H1 (cell line): ENCODE measurements at regions not wholly inside any gene's neighbourhood (a gene's known extent, or its start where the extent isn't known, plus 50 kb on each side); places are given as distances from the start of the nearest gene placed in this dataset.

ENCODE experiments used
- CHD1 ChIP-seq: IDR thresholded peaks from 2 replicates; pipeline ENCODE4 v1.6.1; 2012; ENCODE audit warnings: low read depth, low read length, improper control_type of control experiment
- CHD7 ChIP-seq: fragments of 300-600 bp; sonication (generic); IDR thresholded peaks from 2 replicates; pipeline ENCODE4 v1.7.1; 2012; ENCODE audit warnings: low read length, moderate library complexity, mild to moderate bottlenecking, inconsistent platforms; ENCODE audit not compliant: insufficient replicate concordance
- CTBP2 ChIP-seq: IDR thresholded peaks from 2 replicates; pipeline ENCODE4 v1.7.0; 2011; ENCODE audit warnings: borderline replicate concordance, mild to moderate bottlenecking, moderate library complexity, mixed read lengths, low read length; ENCODE audit not compliant: insufficient read depth, insufficient read length
- KDM1A ChIP-seq: fragments of 200-600, 300-600 bp; sonication (generic); IDR thresholded peaks from 2 replicates; pipeline ENCODE4 v1.7.1; 2016; ENCODE audit warnings: mild to moderate bottlenecking, low read length, borderline replicate concordance
- RFX5 ChIP-seq: IDR thresholded peaks from 2 replicates; pipeline ENCODE4 v1.6.1; 2011; ENCODE audit warnings: low read depth, low read length, improper control_type of control experiment, borderline replicate concordance
- SIX5 ChIP-seq: IDR thresholded peaks from 2 replicates; pipeline ENCODE4 v1.6.1; 2011; ENCODE audit warnings: mild to moderate bottlenecking, low read depth, low read length
- ZNF274 ChIP-seq: IDR thresholded peaks from 2 replicates; pipeline ENCODE4 v1.7.0; 2012; ENCODE audit warnings: low read length, borderline replicate concordance; ENCODE audit errors: extremely low read depth

GRCh38 chr1:9447215-9447960 lies 91.9 kb upstream of the SLC25A33 start (continued):
- no peak for TF ChIP-seq CHD7
- no peak for TF ChIP-seq ZNF274
- no peak for TF ChIP-seq SIX5
- no peak for TF ChIP-seq RFX5
- TF ChIP-seq CHD1: no peak
- no peak for TF ChIP-seq KDM1A
- no peak for TF ChIP-seq CTBP2
